ENCODE measurements at regions not wholly inside any gene's neighbourhood (a gene's known extent, or its start where the extent isn't known, plus 50 kb on each side); places are given as distances from the start of the nearest gene placed in this dataset.
A peak's percentile ranks its signal among the peaks of the same experiment; 100 is the strongest.

- Histone ChIP-seq H3K9me3 (replicated peaks in 1 of 3) (no peaks in the 10 kb centered on the region), H3K27ac (no peak overlapping the region), H3K36me3 (replicated peaks in 1 of 2) (no peaks in the 10 kb centered on the region), H3K4me3 (no peak overlapping the region), H3K27me3 (no peaks in the 10 kb centered on the region), H3K4me1 (replicated peaks in 1 of 2) (peaks cover 0 to 6% of the 10 kb centered on the region in 2 donors)
- 85 to 96% (median 94%) methylated on average over 1 of the region's 1 CpG for WGBS, 4 donors
- intact Hi-C loops (cut with DNase I) = no loop called here
- no peak for TF ChIP-seq POLR2A (IDR thresholded peaks at IDR 0.05)
- no peak for DNase-seq
Measured at GRCh38 chr6:146961831-146962230, 242.4 kb upstream of the STXBP5 start.

- WGBS, 4 donors = 24 to 53% (median 28%) methylated on average over 2 of the region's 2 CpGs
- Histone ChIP-seq H3K36me3 (replicated peaks in 1 of 2) (no peaks in the 10 kb centered on the region), H3K27ac (peak overlapping the region in 1 of 5 donors; percentile 58), H3K4me1 (replicated peaks in 1 of 2) (peaks cover 0 to 2% of the 10 kb centered on the region in 2 donors), H3K4me3 (no peak overlapping the region), H3K27me3 (no peaks in the 10 kb centered on the region), H3K9me3 (replicated peaks in 1 of 3) (no peaks in the 10 kb centered on the region)
- intact Hi-C loops (cut with DNase I) = no loop called here
- TF ChIP-seq POLR2A (IDR thresholded peaks at IDR 0.05) (no peak), CTCF (IDR thresholded peaks at IDR 0.05) (no peak)
- DNase-seq = peak; percentile 77 to 95 (median 88)
Measured at GRCh38 chr6:146962329-146962728, 241.9 kb upstream of the STXBP5 start.

- Histone ChIP-seq H3K9me3 (replicated peaks in 1 of 3) (no peaks in the 10 kb centered on the region), H3K36me3 (replicated peaks in 1 of 2) (no peaks in the 10 kb centered on the region), H3K4me3 (no peak overlapping the region), H3K27ac (no peak overlapping the region), H3K27me3 (no peaks in the 10 kb centered on the region), H3K4me1 (replicated peaks in 1 of 2) (peaks cover 0 to 8% of the 10 kb centered on the region in 2 donors)
- 93 to 100% (median 98%) methylated on average over 1 of the region's 1 CpG for WGBS, 4 donors
- intact Hi-C loops (cut with DNase I) = no loop called here
- TF ChIP-seq POLR2A (IDR thresholded peaks at IDR 0.05) (no peak), CTCF (IDR thresholded peaks at IDR 0.05) (no peak)
- DNase-seq = no peak
Measured at GRCh38 chr6:146965110-146965689, 239.0 kb upstream of the STXBP5 start.

- peak in 3 of 7 donors; percentile 19 to 33 (median 27) for DNase-seq
- no peaks in the 10 kb centered on the region for H3K9me3 ChIP-seq (replicated peaks in 1 of 3)
- peaks cover 0 to 8% of the 10 kb centered on the region in 2 donors for H3K4me1 ChIP-seq (replicated peaks in 1 of 2)
- no peak for TF ChIP-seq CTCF (IDR thresholded peaks at IDR 0.05)
- no peak for TF ChIP-seq POLR2A (IDR thresholded peaks at IDR 0.05)
- WGBS, 4 donors = 24 to 73% (median 31%) methylated on average over 4 of the region's 4 CpGs
- no peaks in the 10 kb centered on the region for H3K36me3 ChIP-seq (replicated peaks in 1 of 2)
- intact Hi-C loops (cut with DNase I) = no loop called here
- H3K27ac ChIP-seq = no peak overlapping the region
- H3K27me3 ChIP-seq = no peaks in the 10 kb centered on the region
- no peak overlapping the region for H3K4me3 ChIP-seq
Measured at GRCh38 chr6:146968041-146968760, 236.0 kb upstream of the STXBP5 start.
